ENCODE measurements at regions not wholly inside any gene's neighbourhood (a gene's known extent, or its start where the extent isn't known, plus 50 kb on each side); places are given as distances from the start of the nearest gene placed in this dataset.

DNA sequence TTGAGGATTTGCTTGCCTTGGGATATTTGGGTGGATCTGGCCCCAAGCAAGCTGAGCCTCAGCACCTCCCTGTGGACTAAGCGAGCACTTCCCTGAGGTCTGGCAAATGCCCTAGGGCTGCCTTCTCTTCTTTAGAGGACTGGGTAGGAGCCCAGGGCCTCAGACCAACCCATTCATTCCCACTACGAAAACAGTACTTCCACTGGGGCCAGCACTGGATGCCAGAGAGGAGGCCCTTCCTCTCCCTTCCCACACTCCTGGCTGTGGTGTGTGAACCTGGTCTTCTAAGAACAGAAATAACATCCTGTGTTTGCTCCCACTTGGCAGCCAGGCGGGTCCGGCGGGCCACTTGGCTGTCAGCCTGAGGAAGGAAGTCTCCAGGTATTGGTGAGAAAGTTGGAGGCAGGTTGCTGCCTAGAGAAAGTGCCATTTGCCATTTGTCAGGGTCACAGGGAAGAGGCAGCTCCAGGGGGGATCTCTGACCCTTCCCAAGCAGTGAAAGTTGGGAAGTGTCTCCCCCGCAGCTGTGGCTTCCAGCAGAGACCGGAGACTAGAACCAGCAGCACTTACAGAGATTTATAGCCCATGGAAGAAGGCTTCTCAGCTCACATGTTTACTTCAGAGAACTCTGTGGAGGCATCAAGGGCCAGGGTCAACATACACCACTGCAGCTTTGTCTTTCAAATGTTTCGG lies 323.5 kb downstream of the SIPA1L2 start:
- ChIA-PET CTCF (interaction anchor here (0.6 to 0.9 kb wide), 2 partner anchors 58 to 506 kb away, joined by 5 read pairs; no protein-coding TSS in a partner anchor), POLR2A (ENCODE audit: low non-redundant PET) (no interaction called here)
- DNase-seq (ENCODE audit: low spot score), result no peak
- no peak overlapping the region for H3K27ac ChIP-seq
- TF ChIP-seq, protein P1, sequence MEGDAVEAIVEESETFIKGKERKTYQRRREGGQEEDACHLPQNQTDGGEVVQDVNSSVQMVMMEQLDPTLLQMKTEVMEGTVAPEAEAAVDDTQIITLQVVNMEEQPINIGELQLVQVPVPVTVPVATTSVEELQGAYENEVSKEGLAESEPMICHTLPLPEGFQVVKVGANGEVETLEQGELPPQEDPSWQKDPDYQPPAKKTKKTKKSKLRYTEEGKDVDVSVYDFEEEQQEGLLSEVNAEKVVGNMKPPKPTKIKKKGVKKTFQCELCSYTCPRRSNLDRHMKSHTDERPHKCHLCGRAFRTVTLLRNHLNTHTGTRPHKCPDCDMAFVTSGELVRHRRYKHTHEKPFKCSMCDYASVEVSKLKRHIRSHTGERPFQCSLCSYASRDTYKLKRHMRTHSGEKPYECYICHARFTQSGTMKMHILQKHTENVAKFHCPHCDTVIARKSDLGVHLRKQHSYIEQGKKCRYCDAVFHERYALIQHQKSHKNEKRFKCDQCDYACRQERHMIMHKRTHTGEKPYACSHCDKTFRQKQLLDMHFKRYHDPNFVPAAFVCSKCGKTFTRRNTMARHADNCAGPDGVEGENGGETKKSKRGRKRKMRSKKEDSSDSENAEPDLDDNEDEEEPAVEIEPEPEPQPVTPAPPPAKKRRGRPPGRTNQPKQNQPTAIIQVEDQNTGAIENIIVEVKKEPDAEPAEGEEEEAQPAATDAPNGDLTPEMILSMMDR (conservative IDR thresholded peaks at IDR 0.05; ENCODE audit: low read depth), result no peak

DNA sequence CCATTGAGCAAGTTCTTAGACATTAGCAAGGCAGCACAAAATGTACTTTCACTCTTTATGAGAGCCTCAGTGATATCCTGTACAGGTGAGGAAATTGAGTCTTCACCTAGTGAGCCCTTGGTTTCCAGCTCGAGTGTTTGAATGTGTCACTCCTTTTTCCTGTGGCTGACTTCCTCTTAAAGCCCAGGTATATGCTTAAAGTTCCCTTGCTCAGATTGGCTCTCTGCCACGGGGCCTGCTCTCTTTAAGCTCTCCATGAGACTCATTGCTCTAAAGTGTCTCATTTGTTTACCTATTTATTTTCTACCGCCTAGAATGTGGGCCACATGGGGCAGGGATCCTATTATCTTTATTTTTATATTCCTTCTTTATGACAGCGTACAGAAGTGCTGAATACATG lies 324.9 kb downstream of the SIPA1L2 start:
- ChIA-PET POLR2A (ENCODE audit: low non-redundant PET) (no interaction called here), CTCF (no interaction called here)
- TF ChIP-seq, protein P1 (conservative IDR thresholded peaks at IDR 0.05; ENCODE audit: low read depth), result no peak
- no peak for DNase-seq (ENCODE audit: low spot score)
- no peak overlapping the region for H3K27ac ChIP-seq

DNA sequence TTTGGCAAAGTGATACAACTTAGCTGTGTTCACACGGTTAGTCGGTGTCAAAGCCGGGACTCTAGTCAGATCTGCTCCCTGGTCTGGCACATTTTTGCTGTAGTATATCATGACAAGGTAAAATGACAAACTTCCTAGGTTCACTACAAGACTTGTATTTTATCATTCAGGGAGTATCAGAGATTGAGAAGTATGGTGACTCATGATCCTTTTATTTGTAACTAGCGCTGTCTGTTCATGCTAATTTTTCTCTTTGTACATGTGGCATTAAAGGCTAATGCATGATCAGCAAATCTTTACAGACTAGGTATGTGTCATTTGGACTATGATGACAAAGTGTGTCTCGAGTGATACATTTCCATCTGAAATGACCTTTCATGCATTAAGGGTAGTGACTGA lies 326.7 kb downstream of the SIPA1L2 start:
- no peak for DNase-seq (ENCODE audit: low spot score)
- no peak overlapping the region for H3K27ac ChIP-seq
- ChIA-PET CTCF (interaction anchor here (0.5 kb wide), 1 partner anchor 1062 kb away, joined by 3 read pairs; no protein-coding TSS in a partner anchor), POLR2A (ENCODE audit: low non-redundant PET) (no interaction called here)
- TF ChIP-seq, protein P1 (conservative IDR thresholded peaks at IDR 0.05; ENCODE audit: low read depth), result no peak

DNA sequence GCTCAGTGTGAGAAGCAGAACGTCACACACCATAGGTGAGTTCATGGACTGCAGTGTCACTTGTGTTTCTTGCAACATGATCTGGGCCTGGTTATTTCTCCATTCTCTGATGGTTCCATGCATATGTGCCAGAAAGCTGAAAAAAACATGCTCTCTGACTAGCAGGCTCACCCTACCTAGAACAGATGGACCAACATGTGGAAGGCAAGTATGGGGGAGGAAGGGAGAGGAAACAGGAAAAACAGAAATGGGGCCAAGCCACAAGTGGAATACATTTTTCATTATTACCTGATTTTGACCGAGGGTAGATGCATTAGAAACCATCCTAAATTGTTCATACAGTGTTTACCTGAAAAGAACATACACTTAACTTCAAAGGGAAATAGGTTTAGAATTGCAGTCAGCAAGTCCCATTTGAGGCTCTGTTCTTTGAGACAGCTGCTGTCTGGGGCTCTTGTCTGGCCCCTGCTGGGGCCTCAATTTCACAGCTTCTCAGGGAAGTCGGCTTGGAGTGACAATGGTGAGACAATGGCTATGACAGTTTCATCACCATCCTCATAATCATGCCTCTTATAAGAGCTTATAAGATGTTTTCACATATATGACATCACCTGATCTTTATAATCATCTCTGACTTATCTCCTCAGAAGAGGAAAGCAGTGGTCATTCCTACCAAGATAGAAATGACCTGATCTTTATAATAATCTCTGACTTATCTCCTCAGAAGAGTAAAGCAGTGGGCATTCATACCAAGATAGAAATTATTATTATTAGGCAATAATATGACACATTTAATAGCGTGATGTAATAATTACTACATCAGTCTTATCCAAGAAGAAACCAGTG lies 327.3 kb downstream of the SIPA1L2 start:
- DNase-seq (ENCODE audit: low spot score), result no peak
- TF ChIP-seq, protein P1 (conservative IDR thresholded peaks at IDR 0.05; ENCODE audit: low read depth), result no peak
- POLR2A ChIA-PET (ENCODE audit: low non-redundant PET), result no interaction called here
- no peak overlapping the region for H3K27ac ChIP-seq
- CTCF ChIA-PET, result interaction anchor here (0.5 to 0.6 kb wide), 2 partner anchors 224 to 1063 kb away, joined by 3 to 4 read pairs; no protein-coding TSS in a partner anchor

DNA sequence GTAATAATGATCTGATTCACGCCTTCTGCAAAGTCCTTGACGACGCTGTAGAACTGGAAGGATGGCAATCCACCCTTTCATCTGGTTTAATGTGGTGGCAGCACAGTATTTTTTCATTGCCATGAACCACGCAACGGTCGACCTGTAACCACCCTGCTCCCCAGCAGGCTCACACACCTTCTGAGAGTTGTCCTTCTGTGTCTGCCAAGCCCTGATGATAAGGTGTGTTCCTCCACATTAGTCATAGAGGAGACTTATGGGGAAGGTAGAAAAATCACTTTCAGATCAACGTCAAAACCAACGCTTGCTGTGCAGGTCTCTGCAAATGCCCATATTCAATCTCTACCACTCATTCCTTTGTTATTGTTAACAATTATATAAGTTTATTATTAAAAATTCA lies 328.7 kb downstream of the SIPA1L2 start:
- ChIA-PET POLR2A (ENCODE audit: low non-redundant PET) (no interaction called here), CTCF (no interaction called here)
- H3K27ac ChIP-seq, result no peak overlapping the region
- TF ChIP-seq, protein P1 (conservative IDR thresholded peaks at IDR 0.05; ENCODE audit: low read depth), result no peak
- no peak for DNase-seq (ENCODE audit: low spot score)

DNA sequence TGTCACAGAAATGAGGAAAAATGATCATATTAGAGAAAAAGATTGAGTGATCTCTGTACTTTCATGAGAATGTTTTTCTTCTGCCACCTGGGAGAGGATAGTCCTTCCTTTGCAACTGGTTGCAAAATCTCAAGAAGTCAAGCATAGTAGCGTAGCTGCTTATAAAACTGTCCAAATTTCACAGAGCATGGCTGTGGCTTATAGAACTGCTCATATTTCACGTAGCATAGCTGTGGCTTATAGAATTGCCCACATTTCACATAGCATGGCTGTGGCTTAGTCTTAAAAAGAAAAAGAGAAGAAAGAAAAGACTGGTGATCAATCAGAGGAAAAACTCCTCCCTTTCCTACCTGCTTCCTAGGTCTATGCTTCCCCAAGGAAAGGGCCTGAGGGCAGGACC lies 329.5 kb downstream of the SIPA1L2 start:
- TF ChIP-seq, protein P1 (conservative IDR thresholded peaks at IDR 0.05; ENCODE audit: low read depth), result no peak
- POLR2A ChIA-PET (ENCODE audit: low non-redundant PET), result no interaction called here
- DNase-seq (ENCODE audit: low spot score), result no peak
- CTCF ChIA-PET, result no interaction called here
- no peak overlapping the region for H3K27ac ChIP-seq
